Adrenal gland (tissue), 5 donors: ENCODE measurements at regions not wholly inside any gene's neighbourhood (a gene's known extent, or its start where the extent isn't known, plus 50 kb on each side); places are given as distances from the start of the nearest gene placed in this dataset.

Experiments
- CTCF ChIP-seq, 6 experiments: fragments of 450-650 bp in 4 of 6; fragments of 200-600 bp in 2 of 6; sonication (generic) in 1 of 6; IDR thresholded peaks; 1 replicate in 5 of 6; 2 replicates in 1 of 6; pipeline versions ENCODE4 v1.5.1 to v1.8.0; 2016 to 2021; ENCODE audit warnings: antibody characterized with exemption in 6 of 6, mild to moderate bottlenecking in 2 of 6, moderate library complexity in 1 of 6
- POLR2A ChIP-seq, 2 donors: fragments of 450-650 bp; IDR thresholded peaks; one replicate each; pipeline ENCODE4 v1.6.1; 2017; ENCODE audit warnings: antibody characterized with exemption in 2 of 2, mild to moderate bottlenecking in 2 of 2, moderate library complexity in 1 of 2
- donor health status: DM: no; HTN: no; CAD: no.

- TF ChIP-seq CTCF (IDR thresholded peaks at IDR 0.05) (no peak), POLR2A (IDR thresholded peaks at IDR 0.05) (no peak)
Measured at GRCh38 chr6:147891671-147892070, 383.2 kb downstream of the SAMD5 start.
